BE2C (cell line): ENCODE measurements at regions not wholly inside any gene's neighbourhood (a gene's known extent, or its start where the extent isn't known, plus 50 kb on each side); places are given as distances from the start of the nearest gene placed in this dataset.

Source experiments
- DNase-seq: peaks from one replicate; pipeline ENCODE4 v3.0.0-alpha.2; 2020
- H3K27me3 ChIP-seq: fragments of 250-450 bp; sonication (Bioruptor Pico); 2 replicates; pipeline ENCODE4 v1.5.1; 2020; ENCODE audit warnings: mild to moderate bottlenecking
- H3K36me3 ChIP-seq: fragments of 250-450 bp; sonication (Bioruptor Pico); 2 replicates; pipeline ENCODE4 v1.5.1; 2020; ENCODE audit warnings: mild to moderate bottlenecking
- H3K4me1 ChIP-seq: fragments of 250-450 bp; sonication (Bioruptor Pico); 2 replicates; pipeline ENCODE4 v1.5.1; 2020
- H3K4me3 ChIP-seq: 2 replicates; pipeline ENCODE4 v1.5.1; 2011; ENCODE audit warnings: low read depth, low read length
- H3K9me3 ChIP-seq: fragments of 250-450 bp; sonication (Bioruptor Pico); 2 replicates; pipeline ENCODE4 v1.5.1; 2020
- TF ChIP-seq, protein P1 (sequence below): IDR thresholded peaks from 2 replicates; pipeline ENCODE4 v1.5.1; 2012; ENCODE audit warnings: mild to moderate bottlenecking, low read depth, low read length

DNA sequence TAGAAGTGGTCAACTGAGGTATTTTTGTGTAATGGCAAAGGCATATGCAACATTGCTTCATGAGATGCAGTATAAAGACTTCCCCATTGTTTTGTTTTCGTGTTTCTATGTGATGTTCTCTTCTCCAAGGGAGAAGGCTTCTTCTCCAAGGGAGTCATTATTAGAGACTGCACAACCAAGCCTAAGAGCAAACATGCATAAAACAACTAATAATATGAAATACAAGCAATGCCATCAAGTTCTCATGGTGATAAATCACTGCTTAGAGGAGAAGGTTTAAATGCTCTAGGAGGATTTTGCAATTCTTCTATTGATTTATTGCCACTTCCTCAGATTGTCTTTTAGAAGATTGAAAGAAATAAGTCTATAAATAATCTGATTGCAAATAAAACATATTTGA is 524.4 kb downstream of the IRS1 start:
- TF ChIP-seq, protein P1, sequence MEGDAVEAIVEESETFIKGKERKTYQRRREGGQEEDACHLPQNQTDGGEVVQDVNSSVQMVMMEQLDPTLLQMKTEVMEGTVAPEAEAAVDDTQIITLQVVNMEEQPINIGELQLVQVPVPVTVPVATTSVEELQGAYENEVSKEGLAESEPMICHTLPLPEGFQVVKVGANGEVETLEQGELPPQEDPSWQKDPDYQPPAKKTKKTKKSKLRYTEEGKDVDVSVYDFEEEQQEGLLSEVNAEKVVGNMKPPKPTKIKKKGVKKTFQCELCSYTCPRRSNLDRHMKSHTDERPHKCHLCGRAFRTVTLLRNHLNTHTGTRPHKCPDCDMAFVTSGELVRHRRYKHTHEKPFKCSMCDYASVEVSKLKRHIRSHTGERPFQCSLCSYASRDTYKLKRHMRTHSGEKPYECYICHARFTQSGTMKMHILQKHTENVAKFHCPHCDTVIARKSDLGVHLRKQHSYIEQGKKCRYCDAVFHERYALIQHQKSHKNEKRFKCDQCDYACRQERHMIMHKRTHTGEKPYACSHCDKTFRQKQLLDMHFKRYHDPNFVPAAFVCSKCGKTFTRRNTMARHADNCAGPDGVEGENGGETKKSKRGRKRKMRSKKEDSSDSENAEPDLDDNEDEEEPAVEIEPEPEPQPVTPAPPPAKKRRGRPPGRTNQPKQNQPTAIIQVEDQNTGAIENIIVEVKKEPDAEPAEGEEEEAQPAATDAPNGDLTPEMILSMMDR = no peak
- H3K4me1 ChIP-seq = no peaks in the 10 kb centered on the region
- H3K27me3 ChIP-seq = no peaks in the 10 kb centered on the region
- no peak for DNase-seq
- H3K4me3 ChIP-seq = no peak overlapping the region
- H3K9me3 ChIP-seq = no peaks in the 10 kb centered on the region
- H3K36me3 ChIP-seq = no peaks in the 10 kb centered on the region

DNA sequence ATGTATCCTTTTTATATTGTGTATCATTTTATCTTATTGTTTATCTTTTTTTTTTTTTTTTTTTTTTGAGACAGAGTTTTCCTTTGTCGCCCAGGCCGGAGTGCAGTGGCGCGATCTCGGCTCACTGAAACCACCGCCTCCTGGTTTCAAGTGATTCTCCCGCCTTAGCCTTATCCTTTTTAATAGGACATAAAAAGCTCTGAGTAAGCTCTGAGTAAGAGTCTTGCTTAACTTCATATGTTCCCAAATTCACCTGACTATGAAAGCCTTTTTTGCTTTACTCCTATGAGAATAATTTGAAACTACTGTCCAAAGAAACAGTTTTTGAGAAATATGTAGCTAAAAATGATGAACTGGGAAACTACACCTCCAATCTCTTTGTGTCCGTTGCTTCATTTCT is 525.5 kb downstream of the IRS1 start:
- TF ChIP-seq, protein P1 = no peak
- H3K4me1 ChIP-seq = no peaks in the 10 kb centered on the region
- H3K9me3 ChIP-seq = no peaks in the 10 kb centered on the region
- no peak for DNase-seq
- H3K36me3 ChIP-seq = no peaks in the 10 kb centered on the region
- no peaks in the 10 kb centered on the region for H3K27me3 ChIP-seq
- no peak overlapping the region for H3K4me3 ChIP-seq

GRCh38 chr2:226273440-226273839 is 526.2 kb downstream of the IRS1 start:
- Histone ChIP-seq H3K36me3 (no peaks in the 10 kb centered on the region), H3K9me3 (no peaks in the 10 kb centered on the region), H3K4me3 (no peak overlapping the region), H3K4me1 (no peaks in the 10 kb centered on the region), H3K27me3 (no peaks in the 10 kb centered on the region)
- TF ChIP-seq, protein P1 = no peak
- DNase-seq = no peak

- TF ChIP-seq, protein P1 = no peak
- H3K27me3 ChIP-seq = no peaks in the 10 kb centered on the region
- H3K9me3 ChIP-seq = no peaks in the 10 kb centered on the region
- DNase-seq = no peak
- no peaks in the 10 kb centered on the region for H3K36me3 ChIP-seq
- H3K4me3 ChIP-seq = no peak overlapping the region
- H3K4me1 ChIP-seq = no peaks in the 10 kb centered on the region
Observed at GRCh38 chr2:226272435-226272834, 527.2 kb downstream of the IRS1 start.

GRCh38 chr2:226270285-226271058 is 529.1 kb downstream of the IRS1 start:
- DNase-seq = no peak
- H3K9me3 ChIP-seq = no peaks in the 10 kb centered on the region
- no peaks in the 10 kb centered on the region for H3K27me3 ChIP-seq
- H3K4me1 ChIP-seq = no peaks in the 10 kb centered on the region
- H3K36me3 ChIP-seq = no peaks in the 10 kb centered on the region
- H3K4me3 ChIP-seq = no peak overlapping the region
- TF ChIP-seq, protein P1 = no peak

DNA sequence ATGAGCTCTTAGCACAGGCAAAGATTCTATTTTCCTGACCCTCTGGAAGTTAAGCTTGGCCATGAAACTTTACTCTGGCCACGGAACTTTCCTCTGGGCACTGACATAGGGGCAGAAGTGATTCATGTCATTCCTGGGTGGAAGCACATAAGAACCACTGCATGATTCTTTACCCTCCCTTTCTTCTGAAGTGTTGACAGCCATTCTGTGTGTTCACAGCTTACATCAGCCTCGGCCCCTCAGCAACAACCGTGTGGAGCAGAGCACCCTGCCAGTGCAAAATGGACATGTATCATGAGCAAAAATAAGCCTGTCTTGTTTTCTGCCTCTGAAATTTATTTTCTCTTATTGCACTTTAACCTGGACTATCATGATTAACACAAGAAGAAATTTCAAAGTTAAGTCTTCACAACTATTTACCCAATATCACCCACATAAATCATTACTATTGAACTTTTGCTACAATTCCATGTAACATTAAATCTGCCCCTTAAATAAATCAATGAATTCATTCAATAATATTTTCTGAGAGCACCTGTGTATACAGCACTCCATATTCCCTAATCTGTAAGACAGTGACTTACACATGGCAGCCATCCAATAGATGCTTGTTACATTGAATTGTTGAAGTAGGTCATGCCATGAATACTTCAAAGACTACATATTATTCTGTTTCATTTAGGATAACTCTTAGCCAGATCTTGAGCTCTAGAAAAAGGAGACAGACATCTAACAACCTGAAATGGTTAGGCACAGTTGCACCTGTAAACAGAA is 531.9 kb downstream of the IRS1 start:
- TF ChIP-seq, protein P1 = no peak
- no peaks in the 10 kb centered on the region for H3K4me1 ChIP-seq
- H3K9me3 ChIP-seq = no peaks in the 10 kb centered on the region
- no peak for DNase-seq
- H3K4me3 ChIP-seq = no peak overlapping the region
- H3K27me3 ChIP-seq = no peaks in the 10 kb centered on the region
- no peaks in the 10 kb centered on the region for H3K36me3 ChIP-seq
